H9 (cell line): ENCODE measurements at regions not wholly inside any gene's neighbourhood (a gene's known extent, or its start where the extent isn't known, plus 50 kb on each side); places are given as distances from the start of the nearest gene placed in this dataset.
A peak's percentile ranks its signal among the peaks of the same experiment; 100 is the strongest.

Experiments
- DNase-seq: peaks from one replicate; pipeline ENCODE4 v3.0.0-alpha.2; 2017
- H2AFZ ChIP-seq: one replicate; pipeline ENCODE4 v1.6.1; 2013; ENCODE audit warnings: mild to moderate bottlenecking, low read length, control low read depth, moderate library complexity
- H2AK5ac ChIP-seq: 2 replicates; pipeline ENCODE4 v1.6.1; 2013; ENCODE audit warnings: low read length, control low read depth, mixed read lengths; ENCODE audit not compliant: insufficient read length
- H2BK120ac ChIP-seq: one replicate; pipeline ENCODE4 v1.6.1; 2013; ENCODE audit warnings: low read depth, mild to moderate bottlenecking, low read length, control low read depth, inconsistent platforms; ENCODE audit not compliant: poor library complexity, severe bottlenecking
- H2BK12ac ChIP-seq: 2 replicates; pipeline ENCODE4 v1.6.1; 2013; ENCODE audit warnings: low read length, control low read depth, mixed read lengths, low read depth; ENCODE audit not compliant: insufficient read length
- H2BK15ac ChIP-seq: 2 replicates; pipeline ENCODE4 v1.6.1; 2013; ENCODE audit warnings: low read depth, low read length, control low read depth
- H2BK20ac ChIP-seq: one replicate; pipeline ENCODE4 v1.6.1; 2013; ENCODE audit warnings: low read depth, mild to moderate bottlenecking, low read length, control low read depth, inconsistent platforms; ENCODE audit not compliant: poor library complexity, severe bottlenecking
- H2BK5ac ChIP-seq: 2 replicates; pipeline ENCODE4 v1.6.1; 2013; ENCODE audit warnings: low read length, control low read depth, mixed read lengths; ENCODE audit not compliant: insufficient read length
- H3K14ac ChIP-seq: 2 replicates; pipeline ENCODE4 v1.6.1; 2013; ENCODE audit warnings: low read length, control low read depth; ENCODE audit not compliant: insufficient read depth
- H3K18ac ChIP-seq: 2 replicates; pipeline ENCODE4 v1.6.1; 2013; ENCODE audit warnings: low read depth, mild to moderate bottlenecking, mixed read lengths, low read length, control low read depth; ENCODE audit not compliant: insufficient read length
- H3K23ac ChIP-seq: 2 replicates; pipeline ENCODE4 v1.6.1; 2013; ENCODE audit warnings: low read length, control low read depth, mixed read lengths, low read depth; ENCODE audit not compliant: insufficient read length
- H3K23me2 ChIP-seq: 2 replicates; pipeline ENCODE4 v1.6.1; 2013; ENCODE audit warnings: low read depth, mild to moderate bottlenecking, mixed read lengths, low read length, control low read depth; ENCODE audit not compliant: insufficient read length, poor library complexity, severe bottlenecking
- H3K27ac ChIP-seq: 2 replicates; pipeline ENCODE4 v1.5.1; 2013; ENCODE audit warnings: low read length, control low read depth, mixed read lengths, low read depth; ENCODE audit not compliant: insufficient read length
- H3K27me3 ChIP-seq: 2 replicates; pipeline ENCODE4 v1.6.1; 2013; ENCODE audit warnings: low read length, control low read depth, inconsistent platforms; ENCODE audit not compliant: insufficient read depth
- H3K4ac ChIP-seq: 2 replicates; pipeline ENCODE4 v1.6.1; 2013; ENCODE audit warnings: low read depth, mild to moderate bottlenecking, control low read depth, inconsistent platforms, low read length, moderate library complexity
- H3K4me1 ChIP-seq: 2 replicates; pipeline ENCODE4 v1.6.1; 2013; ENCODE audit warnings: low read length, control low read depth, inconsistent platforms; ENCODE audit not compliant: insufficient read depth
- H3K4me2 ChIP-seq: 2 replicates; pipeline ENCODE4 v1.6.1; 2013; ENCODE audit warnings: low read length, control low read depth, mixed read lengths; ENCODE audit not compliant: insufficient read length, insufficient read depth
- H3K56ac ChIP-seq: 2 replicates; pipeline ENCODE4 v1.6.1; 2013; ENCODE audit warnings: low read depth, mild to moderate bottlenecking, mixed read lengths, low read length, control low read depth; ENCODE audit not compliant: insufficient read length
- H3K79me1 ChIP-seq: 2 replicates; pipeline ENCODE4 v1.6.1; 2013; ENCODE audit warnings: low read depth, mild to moderate bottlenecking, moderate library complexity, low read length, control low read depth, inconsistent platforms; ENCODE audit not compliant: insufficient read depth, poor library complexity, severe bottlenecking
- H3K79me2 ChIP-seq: 2 replicates; pipeline ENCODE4 v1.6.1; 2013; ENCODE audit warnings: low read length, control low read depth, inconsistent platforms; ENCODE audit not compliant: insufficient read depth
- H3K9ac ChIP-seq: 2 replicates; pipeline ENCODE4 v1.6.1; 2013; ENCODE audit warnings: low read length, control low read depth, mixed read lengths; ENCODE audit not compliant: insufficient read length; ENCODE audit errors: extremely low read depth
- H3K9me3 ChIP-seq: one replicate; pipeline ENCODE4 v1.6.1; 2013; ENCODE audit warnings: low read depth, low read length, inconsistent platforms; ENCODE audit not compliant: control insufficient read depth
- H3T11ph ChIP-seq: one replicate; pipeline ENCODE4 v1.6.1; 2013; ENCODE audit warnings: mild to moderate bottlenecking, low read length, control low read depth, inconsistent platforms
- H4K20me1 ChIP-seq: one replicate; pipeline ENCODE4 v1.6.1; 2013; ENCODE audit not compliant: control insufficient read depth, insufficient read length, insufficient read depth
- H4K5ac ChIP-seq: 2 replicates; pipeline ENCODE4 v1.6.1; 2013; ENCODE audit warnings: low read depth, mild to moderate bottlenecking, mixed read lengths, low read length, control low read depth; ENCODE audit not compliant: insufficient read length
- H4K8ac ChIP-seq: replicated peaks from 2 replicates; pipeline ENCODE4 v1.6.1; 2013; ENCODE audit warnings: low read length, control low read depth, mixed read lengths, low read depth; ENCODE audit not compliant: insufficient read length
- H4K91ac ChIP-seq: 2 replicates; pipeline ENCODE4 v1.6.1; 2013; ENCODE audit warnings: low read depth, mild to moderate bottlenecking, moderate library complexity, mixed read lengths, low read length, control low read depth; ENCODE audit not compliant: insufficient read length
- H3K27ac Mint-ChIP-seq, 3 experiments: 2 replicates in 2 of 3; 3 replicates in 1 of 3; pipeline ENCODE4 v1.8.0; 2020 to 2021; ENCODE audit warnings: mixed read lengths in 3 of 3, mild to moderate bottlenecking in 1 of 3, moderate library complexity in 1 of 3
- H3K27me3 Mint-ChIP-seq: 2 replicates; pipeline ENCODE4 v1.8.0; 2021; ENCODE audit warnings: low read depth, mild to moderate bottlenecking, moderate library complexity, mixed read lengths
- H3K36me3 Mint-ChIP-seq, 3 experiments: 2 replicates in 2 of 3; 3 replicates in 1 of 3; pipeline ENCODE4 v1.8.0; 2020 to 2021; ENCODE audit warnings: low read depth in 3 of 3, mixed read lengths in 3 of 3; ENCODE audit not compliant: insufficient read depth in 1 of 3
- H3K4me1 Mint-ChIP-seq, 2 experiments: 2 replicates each; pipeline ENCODE4 v1.8.0; 2020; ENCODE audit warnings: mixed read lengths in 2 of 2
- H3K4me3 Mint-ChIP-seq, 2 experiments: 2 replicates in 1 of 2; 3 replicates in 1 of 2; pipeline ENCODE4 v1.8.0; 2020 to 2021; ENCODE audit warnings: mild to moderate bottlenecking in 2 of 2, mixed read lengths in 2 of 2, moderate library complexity in 1 of 2
- H3K9me3 Mint-ChIP-seq, 2 experiments: 2 replicates in 1 of 2; 3 replicates in 1 of 2; pipeline ENCODE4 v1.8.0; 2020; ENCODE audit warnings: mild to moderate bottlenecking in 2 of 2, mixed read lengths in 2 of 2, moderate library complexity in 1 of 2
- WGBS: extraction: QIAGEN DNeasy Blood & Tissue Kit; methylation state at CpG from one replicate; pipeline ENCODE4 v1.1.7; 2013; ENCODE audit warnings: missing lambda C conversion rate, low lambda C conversion rate, mixed read lengths; ENCODE audit not compliant: insufficient read length; ENCODE audit errors: extremely low coverage; 5-methylcytosine and 5-hydroxymethylcytosine counted together
- TF ChIP-seq, protein P1 (sequence below): fragments of 200-600 bp; sonication (generic); conservative IDR thresholded peaks from 3 replicates; pipeline ENCODE4 v1.8.0; 2021; ENCODE audit warnings: antibody characterized with exemption, mild to moderate bottlenecking

DNA sequence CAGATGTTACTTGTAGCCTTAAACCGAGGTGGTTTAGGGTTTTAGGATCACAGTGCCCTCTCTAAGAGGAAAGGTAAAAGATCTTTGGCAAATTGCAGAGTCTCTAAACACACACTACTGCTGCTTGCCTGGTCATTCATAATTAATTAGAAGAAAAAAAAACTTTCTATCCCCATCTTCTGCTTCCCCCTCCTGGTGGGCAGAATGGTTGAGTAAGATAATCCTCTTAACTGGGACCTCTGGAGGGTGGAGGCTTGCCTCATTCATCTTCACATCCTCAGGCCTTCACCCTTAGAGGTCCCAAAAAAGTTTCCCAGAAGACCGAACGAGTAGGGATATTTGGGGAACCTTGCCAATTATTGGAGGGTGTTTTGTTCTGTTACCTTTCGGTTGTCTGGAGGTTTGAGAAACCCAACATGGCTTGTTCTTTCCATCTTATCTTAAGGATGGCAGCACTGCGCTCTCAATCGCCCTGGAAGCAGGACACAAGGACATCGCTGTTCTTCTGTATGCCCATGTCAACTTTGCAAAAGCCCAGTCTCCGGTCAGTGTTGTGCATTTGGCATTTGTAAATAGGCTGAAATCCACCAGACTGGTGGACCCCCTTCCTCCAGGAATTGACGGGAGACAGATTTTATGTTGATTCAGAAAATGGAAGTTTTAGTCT is 97.3 kb upstream of the DMRT1 start:
- Histone ChIP-seq H4K91ac (no peak overlapping the region), H3K18ac (no peak overlapping the region), H3K4me2 (no peak overlapping the region), H3K79me2 (no peaks in the 10 kb centered on the region), H3K9me3 (no peaks in the 10 kb centered on the region), H2BK5ac (no peak overlapping the region), H2AK5ac (no peak overlapping the region), H3K14ac (no peak overlapping the region), H4K8ac (no peak overlapping the region), H3K4me1 (no peaks in the 10 kb centered on the region), H3K9ac (no peak overlapping the region), H2BK15ac (no peak overlapping the region), H3K27me3 (no peaks in the 10 kb centered on the region), H3T11ph (no peak overlapping the region), H2BK20ac (no peak overlapping the region), H3K23ac (no peak overlapping the region), H4K5ac (no peak overlapping the region), H3K56ac (no peak overlapping the region), H2BK120ac (no peak overlapping the region), H3K4ac (no peak overlapping the region), H3K79me1 (no peaks in the 10 kb centered on the region), H2AFZ (no peak overlapping the region), H2BK12ac (no peak overlapping the region), H3K27ac (no peak overlapping the region), H3K23me2 (no peaks in the 10 kb centered on the region), H4K20me1 (no peaks in the 10 kb centered on the region)
- TF ChIP-seq, protein P1, sequence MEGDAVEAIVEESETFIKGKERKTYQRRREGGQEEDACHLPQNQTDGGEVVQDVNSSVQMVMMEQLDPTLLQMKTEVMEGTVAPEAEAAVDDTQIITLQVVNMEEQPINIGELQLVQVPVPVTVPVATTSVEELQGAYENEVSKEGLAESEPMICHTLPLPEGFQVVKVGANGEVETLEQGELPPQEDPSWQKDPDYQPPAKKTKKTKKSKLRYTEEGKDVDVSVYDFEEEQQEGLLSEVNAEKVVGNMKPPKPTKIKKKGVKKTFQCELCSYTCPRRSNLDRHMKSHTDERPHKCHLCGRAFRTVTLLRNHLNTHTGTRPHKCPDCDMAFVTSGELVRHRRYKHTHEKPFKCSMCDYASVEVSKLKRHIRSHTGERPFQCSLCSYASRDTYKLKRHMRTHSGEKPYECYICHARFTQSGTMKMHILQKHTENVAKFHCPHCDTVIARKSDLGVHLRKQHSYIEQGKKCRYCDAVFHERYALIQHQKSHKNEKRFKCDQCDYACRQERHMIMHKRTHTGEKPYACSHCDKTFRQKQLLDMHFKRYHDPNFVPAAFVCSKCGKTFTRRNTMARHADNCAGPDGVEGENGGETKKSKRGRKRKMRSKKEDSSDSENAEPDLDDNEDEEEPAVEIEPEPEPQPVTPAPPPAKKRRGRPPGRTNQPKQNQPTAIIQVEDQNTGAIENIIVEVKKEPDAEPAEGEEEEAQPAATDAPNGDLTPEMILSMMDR: no peak
- Mint-ChIP-seq H3K9me3 (no peaks in the 10 kb centered on the region), H3K36me3 (peaks cover 28 to 55% (median 28%) of the 10 kb centered on the region in 3 experiments), H3K4me1 (peaks cover 30 to 31% of the 10 kb centered on the region in 2 experiments), H3K27me3 (no peaks in the 10 kb centered on the region), H3K4me3 (no peak overlapping the region), H3K27ac (peak overlapping the region in 1 of 3 experiments; percentile 44; a peak in 1 of 7 replicates)
- no peak for DNase-seq
- no CpG with 5 or more reads among the region's 9 CpGs for WGBS
